Neuronal stem cell (in vitro differentiated cells): ENCODE measurements at regions not wholly inside any gene's neighbourhood (a gene's known extent, or its start where the extent isn't known, plus 50 kb on each side); places are given as distances from the start of the nearest gene placed in this dataset.
"Not testable (repeated sequence)": the region's sequence is repeated elsewhere in the genome, so short reads cannot be mapped to it uniquely, and the experiment has no call there.

Source experiments
- DNase-seq: peaks from one replicate; pipeline ENCODE4 v3.0.0-alpha.2; 2013; ENCODE audit warnings: low spot score
- H2AFZ ChIP-seq: one replicate; pipeline ENCODE4 v1.6.1; 2013; ENCODE audit warnings: mild to moderate bottlenecking, low read length, inconsistent platforms
- H2AK5ac ChIP-seq: 2 replicates; pipeline ENCODE4 v1.6.1; 2013; ENCODE audit warnings: low read depth, mild to moderate bottlenecking, inconsistent platforms, low read length, moderate library complexity, mixed read lengths
- H2BK120ac ChIP-seq: 2 replicates; pipeline ENCODE4 v1.6.1; 2013; ENCODE audit warnings: low read depth, mild to moderate bottlenecking, inconsistent platforms, low read length, moderate library complexity, mixed read lengths
- H2BK12ac ChIP-seq: one replicate; pipeline ENCODE4 v1.6.1; 2013; ENCODE audit warnings: low read length, inconsistent platforms
- H2BK15ac ChIP-seq: 2 replicates; pipeline ENCODE4 v1.6.1; 2013; ENCODE audit warnings: mild to moderate bottlenecking, low read length, inconsistent platforms, mixed read lengths
- H2BK5ac ChIP-seq: one replicate; pipeline ENCODE4 v1.6.1; 2013; ENCODE audit warnings: inconsistent platforms, mild to moderate bottlenecking, low read length, moderate library complexity
- H3K14ac ChIP-seq: one replicate; pipeline ENCODE4 v1.6.1; 2013; ENCODE audit warnings: low read length, inconsistent platforms
- H3K18ac ChIP-seq: 2 replicates; pipeline ENCODE4 v1.6.1; 2013; ENCODE audit warnings: low read length, inconsistent platforms
- H3K23ac ChIP-seq: 2 replicates; pipeline ENCODE4 v1.6.1; 2013; ENCODE audit warnings: low read depth, mild to moderate bottlenecking, mixed read lengths, low read length, inconsistent platforms; ENCODE audit not compliant: poor library complexity
- H3K27ac ChIP-seq: replicated peaks from 3 replicates; pipeline ENCODE4 v1.5.1; 2013; ENCODE audit warnings: low read length, inconsistent platforms
- H3K27me3 ChIP-seq, 3 experiments: 2 replicates each; pipeline ENCODE4 v1.6.1; 2013; ENCODE audit warnings: low read length in 3 of 3, mild to moderate bottlenecking in 2 of 3, inconsistent platforms in 1 of 3, low read depth in 1 of 3, mixed read lengths in 1 of 3, moderate library complexity in 1 of 3; ENCODE audit not compliant: control insufficient read depth in 3 of 3, insufficient read depth in 3 of 3
- H3K36me3 ChIP-seq, 2 donors: replicated peaks in 1 of 2; 2 replicates each; pipeline ENCODE4 v1.6.1; 2013; ENCODE audit warnings: low read length in 2 of 2; ENCODE audit not compliant: control insufficient read depth in 2 of 2, insufficient read depth in 2 of 2
- H3K4ac ChIP-seq: 2 replicates; pipeline ENCODE4 v1.6.1; 2013; ENCODE audit warnings: inconsistent platforms, mild to moderate bottlenecking, low read length, moderate library complexity
- H3K4me1 ChIP-seq, 2 donors: 1 replicate in 1 of 2; 2 replicates in 1 of 2; pipeline ENCODE4 v1.6.1; 2013; ENCODE audit warnings: low read length in 2 of 2, low read depth in 1 of 2; ENCODE audit not compliant: control insufficient read depth in 2 of 2, insufficient read depth in 1 of 2
- H3K4me2 ChIP-seq: one replicate; pipeline ENCODE4 v1.6.1; 2013; ENCODE audit warnings: mild to moderate bottlenecking, low read length, inconsistent platforms; ENCODE audit not compliant: insufficient read depth, poor library complexity, severe bottlenecking
- H3K4me3 ChIP-seq, 2 donors: 2 replicates each; pipeline ENCODE4 v1.5.1; 2013; ENCODE audit warnings: low read length in 2 of 2, mild to moderate bottlenecking in 2 of 2, inconsistent platforms in 1 of 2, moderate library complexity in 1 of 2
- H3K79me1 ChIP-seq: one replicate; pipeline ENCODE4 v1.6.1; 2013; ENCODE audit warnings: low read depth, mild to moderate bottlenecking, inconsistent platforms, low read length, moderate library complexity
- H3K9ac ChIP-seq: one replicate; pipeline ENCODE4 v1.6.1; 2013; ENCODE audit warnings: mild to moderate bottlenecking, low read depth, low read length, inconsistent platforms; ENCODE audit not compliant: poor library complexity
- H3K9me3 ChIP-seq, 2 donors: replicated peaks in 1 of 2; 2 replicates each; pipeline versions ENCODE3 to v1.6.1; 2013; ENCODE audit warnings: low read length in 2 of 2, mild to moderate bottlenecking in 2 of 2, inconsistent platforms in 1 of 2, low read depth in 1 of 2, mixed read lengths in 1 of 2, moderate library complexity in 1 of 2; ENCODE audit not compliant: control insufficient read depth in 2 of 2, insufficient read depth in 1 of 2
- H4K8ac ChIP-seq: one replicate; pipeline ENCODE4 v1.6.1; 2013; ENCODE audit warnings: low read depth, mild to moderate bottlenecking, inconsistent platforms, low read length, moderate library complexity
- H4K91ac ChIP-seq: one replicate; pipeline ENCODE4 v1.6.1; 2013; ENCODE audit warnings: low read length, low read depth, mild to moderate bottlenecking, inconsistent platforms; ENCODE audit not compliant: poor library complexity
- WGBS, 2 donors: extraction: QIAGEN DNeasy Blood & Tissue Kit; methylation state at CpG; one replicate each; pipeline ENCODE4 v1.1.7; 2013; ENCODE audit warnings: missing lambda C conversion rate in 2 of 2, mixed read lengths in 1 of 2; ENCODE audit not compliant: insufficient read length in 2 of 2, insufficient replicate concordance in 1 of 2; ENCODE audit errors: extremely low coverage in 2 of 2; 5-methylcytosine and 5-hydroxymethylcytosine counted together

DNA sequence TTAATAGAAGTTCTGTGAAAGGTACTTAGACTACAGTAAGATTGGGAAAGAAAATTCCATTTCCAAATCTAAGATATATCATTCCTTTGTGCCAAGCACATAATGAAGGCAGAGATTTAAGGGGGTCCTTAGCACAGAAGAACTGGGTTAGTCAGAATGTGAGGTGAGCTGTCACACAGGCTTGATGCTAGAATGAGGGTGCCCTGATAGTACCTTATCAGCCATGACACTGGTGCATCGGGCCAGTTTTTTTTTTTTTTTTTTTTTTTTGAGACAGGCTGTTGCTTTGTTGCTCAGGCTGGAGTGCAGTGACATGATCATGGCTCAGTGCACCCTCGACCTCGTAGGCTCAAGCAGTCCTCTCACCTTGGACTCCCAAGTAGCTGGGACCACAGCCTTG is 2169.6 kb upstream of the DEFB115 start:
- not testable (repeated sequence) for H3K14ac ChIP-seq, H2BK5ac ChIP-seq, DNase-seq, H3K36me3 ChIP-seq, H3K79me1 ChIP-seq, H4K8ac ChIP-seq, H2BK15ac ChIP-seq, H3K27ac ChIP-seq, H3K18ac ChIP-seq, H3K4me2 ChIP-seq, H3K4ac ChIP-seq, H2BK120ac ChIP-seq, H3K4me3 ChIP-seq, H2BK12ac ChIP-seq, H3K23ac ChIP-seq, H3K4me1 ChIP-seq, H3K27me3 ChIP-seq, H2AFZ ChIP-seq, H3K9ac ChIP-seq, H4K91ac ChIP-seq, H2AK5ac ChIP-seq, H3K9me3 ChIP-seq
- no CpG with 5 or more reads among the region's 3 CpGs for WGBS, 2 donors

DNA sequence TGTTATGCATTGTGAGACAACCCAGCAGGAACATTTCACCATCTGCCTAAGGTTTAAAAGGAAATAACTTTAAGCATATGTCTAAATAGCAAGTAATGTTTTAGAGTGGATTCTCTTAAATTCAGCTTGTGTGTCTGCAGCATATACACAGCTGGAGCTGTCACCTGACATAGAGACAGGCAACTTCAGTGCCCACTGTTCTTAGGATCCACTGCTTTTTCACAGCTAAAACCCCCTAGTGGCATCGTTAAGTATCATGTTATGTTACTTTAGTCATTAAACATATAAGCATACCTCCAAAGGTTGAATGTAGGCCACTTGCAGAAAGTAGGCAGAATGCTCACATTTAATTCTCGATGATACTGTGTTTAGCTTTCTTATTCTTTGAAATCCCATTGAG is 2169.0 kb upstream of the DEFB115 start:
- not testable (repeated sequence) for H2BK12ac ChIP-seq, H3K27ac ChIP-seq, DNase-seq, H3K9ac ChIP-seq, H2AK5ac ChIP-seq, H3K4me2 ChIP-seq, H3K18ac ChIP-seq, H3K4me3 ChIP-seq, H2AFZ ChIP-seq, H3K23ac ChIP-seq, H3K9me3 ChIP-seq, H3K36me3 ChIP-seq, H4K8ac ChIP-seq, H3K4me1 ChIP-seq, H2BK15ac ChIP-seq, H3K79me1 ChIP-seq, H3K14ac ChIP-seq, H3K4ac ChIP-seq, H2BK120ac ChIP-seq, H3K27me3 ChIP-seq, H4K91ac ChIP-seq, H2BK5ac ChIP-seq
- WGBS, 2 donors = no CpG with 5 or more reads among the region's 2 CpGs

DNA sequence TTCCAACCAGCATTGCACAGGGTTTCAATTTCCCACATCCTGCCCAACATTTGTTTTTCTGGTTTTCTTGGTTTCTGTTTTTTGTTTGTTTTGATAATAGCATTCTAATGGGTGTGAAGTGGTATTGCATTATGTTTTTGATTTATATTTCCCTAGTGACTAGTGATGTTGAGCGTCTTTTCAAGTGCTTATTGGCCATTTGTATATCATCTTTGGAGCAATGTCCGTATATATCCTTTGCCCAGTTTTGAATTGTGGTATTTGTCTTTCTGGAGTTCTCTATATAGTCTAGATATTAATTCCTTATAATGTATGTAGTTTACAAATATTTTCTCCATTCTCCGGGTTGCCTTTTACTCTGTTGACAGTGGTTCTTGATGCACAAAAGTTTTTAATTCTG is 2168.1 kb upstream of the DEFB115 start:
- H3K9ac ChIP-seq, H3K23ac ChIP-seq, H4K8ac ChIP-seq, DNase-seq, H2BK5ac ChIP-seq, H2AFZ ChIP-seq, H3K27me3 ChIP-seq, H3K4me1 ChIP-seq, H2BK120ac ChIP-seq, H3K18ac ChIP-seq, H3K14ac ChIP-seq, H2AK5ac ChIP-seq, H2BK12ac ChIP-seq, H3K79me1 ChIP-seq, H3K27ac ChIP-seq, H3K36me3 ChIP-seq, H3K4me2 ChIP-seq, H4K91ac ChIP-seq, H2BK15ac ChIP-seq, H3K4me3 ChIP-seq, H3K4ac ChIP-seq, H3K9me3 ChIP-seq: not testable (repeated sequence)
- WGBS, 2 donors = no CpG with 5 or more reads among the region's 3 CpGs

GRCh38 chr20:29093958-29094357 is 2163.5 kb upstream of the DEFB115 start:
- DNase-seq, H4K91ac ChIP-seq, H3K23ac ChIP-seq, H3K79me1 ChIP-seq, H3K4me3 ChIP-seq, H2BK120ac ChIP-seq, H4K8ac ChIP-seq, H3K27ac ChIP-seq, H2AK5ac ChIP-seq, H2AFZ ChIP-seq, H3K4ac ChIP-seq, H3K14ac ChIP-seq, H2BK5ac ChIP-seq, H2BK12ac ChIP-seq, H3K36me3 ChIP-seq, H2BK15ac ChIP-seq, H3K27me3 ChIP-seq, H3K9ac ChIP-seq, H3K18ac ChIP-seq, H3K9me3 ChIP-seq, H3K4me1 ChIP-seq, H3K4me2 ChIP-seq: not testable (repeated sequence)
